Body of pancreas (tissue), 4 donors: ENCODE measurements at regions not wholly inside any gene's neighbourhood (a gene's known extent, or its start where the extent isn't known, plus 50 kb on each side); places are given as distances from the start of the nearest gene placed in this dataset.

ENCODE experiments used
- ATAC-seq: fragments of 150-250 bp; one replicate; pipeline ENCODE4 v1.9.1; 2016
- DNase-seq, 4 donors: peaks; one replicate each; pipeline ENCODE4 v3.0.0-alpha.2; 2019
- H3K27ac ChIP-seq, 4 donors: fragments of 200-600 bp; sonication (generic); 1 replicate in 3 of 4; 2 replicates in 1 of 4; pipeline versions ENCODE4 v1.5.1 to v1.6.1; 2016 to 2019; ENCODE audit warnings: mild to moderate bottlenecking in 1 of 4, mixed read lengths in 1 of 4, moderate library complexity in 1 of 4
- H3K27me3 ChIP-seq, 2 donors: fragments of 200-600 bp; sonication (generic); one replicate each; pipeline ENCODE4 v1.6.0; 2016; ENCODE audit warnings: mild to moderate bottlenecking in 1 of 2
- H3K36me3 ChIP-seq, 2 donors: fragments of 200-600 bp; sonication (generic); replicated peaks in 1 of 2; 2 replicates each; pipeline ENCODE4 v1.5.1; 2016; ENCODE audit warnings: low read depth in 2 of 2; ENCODE audit not compliant: insufficient read depth in 1 of 2
- H3K4me1 ChIP-seq: fragments of 200-600 bp; sonication (generic); one replicate; pipeline ENCODE4 v1.6.0; 2016
- H3K4me3 ChIP-seq, 2 donors: fragments of 200-600 bp; sonication (generic); 1 replicate in 1 of 2; 2 replicates in 1 of 2; pipeline ENCODE4 v1.5.1; 2016 to 2019
- H3K9me3 ChIP-seq, 3 donors: fragments of 200-600 bp; sonication (generic); 1 replicate in 2 of 3; 2 replicates in 1 of 3; pipeline ENCODE4 v1.5.1; 2016
- POLR2A ChIP-seq, 3 donors: fragments of 450-650 bp; IDR thresholded peaks; one replicate each; pipeline ENCODE4 v1.6.1; 2016; ENCODE audit warnings: antibody characterized with exemption in 3 of 3, mild to moderate bottlenecking in 2 of 3
- WGBS, 2 donors: methylation state at CpG; one replicate each; pipeline ENCODE4 v1.1.5; 2017; 5-methylcytosine and 5-hydroxymethylcytosine counted together
- intact Hi-C: fragments of 100-400 bp; cut with DNase I; formaldehyde crosslinking; loops from one replicate; pipeline ENCODE4 v1.15.1; 2023
- TF ChIP-seq, protein P1 (sequence below), 7 experiments: fragments of 450-650 bp in 4 of 7; fragments of 200-600 bp in 3 of 7; sonication (generic) in 3 of 7; IDR thresholded peaks; one replicate each; pipeline ENCODE4 v1.5.1; 2016 to 2019; ENCODE audit warnings: antibody characterized with exemption in 7 of 7

- Histone ChIP-seq H3K9me3 (no peaks in the 10 kb centered on the region), H3K4me1 (no peaks in the 10 kb centered on the region), H3K4me3 (no peak overlapping the region), H3K27ac (no peak overlapping the region), H3K36me3 (no peaks in the 10 kb centered on the region), H3K27me3 (no peaks in the 10 kb centered on the region)
- TF ChIP-seq, protein P1, sequence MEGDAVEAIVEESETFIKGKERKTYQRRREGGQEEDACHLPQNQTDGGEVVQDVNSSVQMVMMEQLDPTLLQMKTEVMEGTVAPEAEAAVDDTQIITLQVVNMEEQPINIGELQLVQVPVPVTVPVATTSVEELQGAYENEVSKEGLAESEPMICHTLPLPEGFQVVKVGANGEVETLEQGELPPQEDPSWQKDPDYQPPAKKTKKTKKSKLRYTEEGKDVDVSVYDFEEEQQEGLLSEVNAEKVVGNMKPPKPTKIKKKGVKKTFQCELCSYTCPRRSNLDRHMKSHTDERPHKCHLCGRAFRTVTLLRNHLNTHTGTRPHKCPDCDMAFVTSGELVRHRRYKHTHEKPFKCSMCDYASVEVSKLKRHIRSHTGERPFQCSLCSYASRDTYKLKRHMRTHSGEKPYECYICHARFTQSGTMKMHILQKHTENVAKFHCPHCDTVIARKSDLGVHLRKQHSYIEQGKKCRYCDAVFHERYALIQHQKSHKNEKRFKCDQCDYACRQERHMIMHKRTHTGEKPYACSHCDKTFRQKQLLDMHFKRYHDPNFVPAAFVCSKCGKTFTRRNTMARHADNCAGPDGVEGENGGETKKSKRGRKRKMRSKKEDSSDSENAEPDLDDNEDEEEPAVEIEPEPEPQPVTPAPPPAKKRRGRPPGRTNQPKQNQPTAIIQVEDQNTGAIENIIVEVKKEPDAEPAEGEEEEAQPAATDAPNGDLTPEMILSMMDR (IDR thresholded peaks at IDR 0.05), result no peak
- TF ChIP-seq POLR2A (IDR thresholded peaks at IDR 0.05), result no peak
- intact Hi-C loops, result no loop called here
- DNase-seq, result peak in 1 of 4 donors; percentile 7
- 88 to 100% methylated on average over 2 of the region's 2 CpGs for WGBS, 2 donors
- ATAC-seq, result no peak
Measured at GRCh38 chr4:107269175-107269574, 233.1 kb upstream of the DKK2 start.

DNA sequence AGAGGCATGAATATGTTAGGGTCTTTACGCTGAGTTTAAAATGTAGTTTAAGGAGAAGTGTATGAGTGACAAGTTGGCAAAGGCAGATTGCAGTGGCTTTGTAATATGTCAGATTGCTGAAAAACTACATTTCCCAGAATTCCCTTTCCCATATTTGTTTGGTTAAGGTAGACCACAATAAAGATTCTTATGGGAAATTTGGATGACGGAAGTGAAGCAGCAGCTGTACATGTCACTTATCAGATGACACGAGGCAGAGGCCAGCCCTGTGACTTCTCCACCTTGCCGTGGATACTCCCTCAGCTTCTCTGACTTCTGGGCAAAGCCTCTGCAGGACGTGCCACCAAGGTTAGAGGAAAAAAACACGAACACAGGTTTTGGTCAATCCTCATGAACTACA is 229.7 kb upstream of the DKK2 start:
- H3K4me1 ChIP-seq, result no peaks in the 10 kb centered on the region
- TF ChIP-seq, protein P1 (IDR thresholded peaks at IDR 0.05), result no peak
- no peak for TF ChIP-seq POLR2A (IDR thresholded peaks at IDR 0.05)
- H3K4me3 ChIP-seq, result no peak overlapping the region
- peak in 2 of 4 donors; percentile 9 for DNase-seq
- peak; percentile 38 for ATAC-seq
- H3K9me3 ChIP-seq, result no peaks in the 10 kb centered on the region
- no peak overlapping the region for H3K27ac ChIP-seq
- H3K27me3 ChIP-seq, result no peaks in the 10 kb centered on the region
- H3K36me3 ChIP-seq, result no peaks in the 10 kb centered on the region
- 55 to 63% methylated on average over 6 of the region's 6 CpGs for WGBS, 2 donors
- intact Hi-C loops, result no loop called here

GRCh38 chr4:107261241-107261874 is 225.2 kb upstream of the DKK2 start:
- ATAC-seq, result no peak
- no peak for DNase-seq
- H3K9me3 ChIP-seq, result no peaks in the 10 kb centered on the region
- no peak overlapping the region for H3K4me3 ChIP-seq
- no peak for TF ChIP-seq POLR2A (IDR thresholded peaks at IDR 0.05)
- TF ChIP-seq, protein P1 (IDR thresholded peaks at IDR 0.05), result no peak
- no peak overlapping the region for H3K27ac ChIP-seq
- intact Hi-C loops, result no loop called here
- H3K4me1 ChIP-seq, result no peaks in the 10 kb centered on the region
- WGBS, 2 donors, result 86 to 87% methylated on average over 3 of the region's 3 CpGs
- no peaks in the 10 kb centered on the region for H3K36me3 ChIP-seq
- no peaks in the 10 kb centered on the region for H3K27me3 ChIP-seq

GRCh38 chr4:107258359-107258758 is 222.2 kb upstream of the DKK2 start:
- intact Hi-C loops, result no loop called here
- DNase-seq, result no peak
- Histone ChIP-seq H3K9me3 (no peaks in the 10 kb centered on the region), H3K36me3 (no peaks in the 10 kb centered on the region), H3K27me3 (no peaks in the 10 kb centered on the region), H3K27ac (no peak overlapping the region), H3K4me1 (no peaks in the 10 kb centered on the region), H3K4me3 (no peak overlapping the region)
- no peak for ATAC-seq
- 74 to 83% methylated on average over 2 of the region's 2 CpGs for WGBS, 2 donors
- TF ChIP-seq, protein P1 (IDR thresholded peaks at IDR 0.05), result no peak
- no peak for TF ChIP-seq POLR2A (IDR thresholded peaks at IDR 0.05)

- intact Hi-C loops, result no loop called here
- H3K4me1 ChIP-seq, result no peaks in the 10 kb centered on the region
- 70 to 72% methylated on average over 2 of the region's 2 CpGs for WGBS, 2 donors
- no peak for DNase-seq
- no peaks in the 10 kb centered on the region for H3K27me3 ChIP-seq
- ATAC-seq, result no peak
- H3K36me3 ChIP-seq, result no peaks in the 10 kb centered on the region
- no peaks in the 10 kb centered on the region for H3K9me3 ChIP-seq
- TF ChIP-seq, protein P1 (IDR thresholded peaks at IDR 0.05), result no peak
- no peak for TF ChIP-seq POLR2A (IDR thresholded peaks at IDR 0.05)
- H3K4me3 ChIP-seq, result no peak overlapping the region
- H3K27ac ChIP-seq, result no peak overlapping the region
Measured at GRCh38 chr4:107255596-107255995, 219.5 kb upstream of the DKK2 start.
